ENCODE measurements at regions not wholly inside any gene's neighbourhood (a gene's known extent, or its start where the extent isn't known, plus 50 kb on each side); places are given as distances from the start of the nearest gene placed in this dataset.

DNA sequence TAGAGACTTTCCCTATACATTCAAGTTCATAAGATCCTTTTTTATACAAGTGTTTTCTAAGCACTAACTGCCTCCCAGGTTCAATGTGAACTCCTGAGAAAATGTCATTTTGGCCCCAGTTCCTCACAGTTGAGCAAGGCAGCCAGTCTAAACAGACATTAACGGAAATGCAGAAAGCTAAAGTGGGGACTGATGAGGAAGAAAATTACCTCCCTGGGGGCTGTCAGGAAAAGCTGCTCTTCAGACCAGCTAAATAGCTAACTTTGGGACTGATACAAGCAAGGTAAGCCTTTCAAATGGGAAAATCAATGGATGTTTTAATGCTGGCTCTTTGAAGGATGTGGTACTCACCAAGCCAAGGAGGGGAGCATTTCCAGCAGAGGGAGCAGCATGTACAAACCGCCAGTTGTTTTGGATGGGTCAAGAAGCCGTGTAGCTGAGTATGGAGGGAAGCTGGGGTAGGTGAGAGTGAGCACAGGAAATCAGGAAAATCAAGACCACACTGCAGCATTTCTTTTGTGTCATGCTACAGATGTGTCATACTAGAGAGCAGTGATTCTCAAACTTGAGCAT, 180.8 kb upstream of the CHD6 start:
- no peak for TF ChIP-seq ELF4 (IDR thresholded peaks at IDR 0.05)
- no peak for TF ChIP-seq BHLHE40 (IDR thresholded peaks at IDR 0.05; ENCODE audit: borderline replicate concordance)
- no peak for TF ChIP-seq SP1 (IDR thresholded peaks at IDR 0.05)
- TF ChIP-seq FOXM1 (IDR thresholded peaks at IDR 0.05; ENCODE audit: borderline replicate concordance) = no peak
